OCI-LY1 (cell line): ENCODE measurements at regions not wholly inside any gene's neighbourhood (a gene's known extent, or its start where the extent isn't known, plus 50 kb on each side); places are given as distances from the start of the nearest gene placed in this dataset.
A peak's percentile ranks its signal among the peaks of the same experiment; 100 is the strongest.

Experiments
- H2AFZ ChIP-seq: fragments of 200-600 bp; sonication (generic), shearing (Covaris generic); 2 replicates; pipeline ENCODE4 v1.6.0; 2014; ENCODE audit warnings: antibody characterized with exemption, mild to moderate bottlenecking, low read length
- H3F3A ChIP-seq: fragments of 200-600 bp; sonication (generic), shearing (Covaris generic); 2 replicates; pipeline ENCODE4 v1.6.0; 2014; ENCODE audit warnings: mild to moderate bottlenecking, antibody characterized with exemption, low read length, moderate library complexity; ENCODE audit not compliant: insufficient read depth
- H3K27ac ChIP-seq: fragments of 200-600 bp; sonication (generic); 2 replicates; pipeline ENCODE4 v1.5.1; 2014; ENCODE audit warnings: low read length, mixed run types, mild to moderate bottlenecking, low read depth; ENCODE audit not compliant: poor library complexity, severe bottlenecking
- H3K27me3 ChIP-seq: fragments of 200-600 bp; sonication (generic); 2 replicates; pipeline ENCODE4 v1.6.0; 2014; ENCODE audit warnings: antibody characterized with exemption, mild to moderate bottlenecking, low read length, moderate library complexity; ENCODE audit not compliant: insufficient read depth
- H3K36me3 ChIP-seq: fragments of 200-600 bp; sonication (generic); 2 replicates; pipeline ENCODE4 v1.6.1; 2014; ENCODE audit warnings: mild to moderate bottlenecking, antibody characterized with exemption, low read length, moderate library complexity, mixed read lengths; ENCODE audit not compliant: insufficient read depth
- H3K4me1 ChIP-seq: fragments of 200-600 bp; sonication (generic); 2 replicates; pipeline ENCODE4 v1.5.1; 2014; ENCODE audit warnings: mild to moderate bottlenecking, low read length, moderate library complexity; ENCODE audit not compliant: insufficient read depth, severe bottlenecking
- H3K4me2 ChIP-seq: fragments of 200-600 bp; sonication (generic), shearing (Covaris generic); 2 replicates; pipeline ENCODE4 v1.6.1; 2014; ENCODE audit warnings: low read length
- H3K4me3 ChIP-seq: fragments of 200-600 bp; sonication (generic); 2 replicates; pipeline ENCODE4 v1.5.1; 2014; ENCODE audit warnings: low read length, low read depth, mild to moderate bottlenecking, mixed read lengths; ENCODE audit not compliant: poor library complexity, severe bottlenecking
- H3K79me2 ChIP-seq: fragments of 200-600 bp; shearing (Covaris generic); 2 replicates; pipeline ENCODE4 v1.6.1; 2016; ENCODE audit warnings: mixed run types, low read length, mixed read lengths; ENCODE audit not compliant: insufficient read depth
- H3K9ac ChIP-seq: fragments of 200-600 bp; sonication (generic), shearing (Covaris generic); 2 replicates; pipeline ENCODE4 v1.6.1; 2014; ENCODE audit warnings: mild to moderate bottlenecking, low read length, mixed read lengths
- H3K9me2 ChIP-seq: fragments of 200-600 bp; sonication (generic), shearing (Covaris generic); 2 replicates; pipeline ENCODE4 v1.6.1; 2014; ENCODE audit warnings: low read depth, mild to moderate bottlenecking, low read length, mixed read lengths
- H3K9me3 ChIP-seq: fragments of 200-600 bp; shearing (Covaris generic); 2 replicates; pipeline ENCODE4 v1.6.1; 2014; ENCODE audit warnings: low read length, mixed read lengths
- H4K20me1 ChIP-seq: fragments of 200-600 bp; sonication (generic), shearing (Covaris generic); 2 replicates; pipeline ENCODE4 v1.6.0; 2016; ENCODE audit warnings: mild to moderate bottlenecking, low read length; ENCODE audit not compliant: insufficient read depth
- EZH2 ChIP-seq: fragments of 200-600 bp; sonication (generic), shearing (Covaris generic); IDR thresholded peaks from 2 replicates; pipeline ENCODE4 v1.8.0; 2017; ENCODE audit warnings: borderline replicate concordance, mixed run types, mild to moderate bottlenecking, antibody characterized with exemption, low read length, moderate library complexity, mixed read lengths
- TF ChIP-seq, protein P1 (sequence below): fragments of 200-600 bp; sonication (generic), shearing (Covaris generic); IDR thresholded peaks from 2 replicates; pipeline ENCODE4 v1.5.1; 2017; ENCODE audit warnings: mild to moderate bottlenecking, antibody characterized with exemption, low read length, moderate library complexity, mixed read lengths

DNA sequence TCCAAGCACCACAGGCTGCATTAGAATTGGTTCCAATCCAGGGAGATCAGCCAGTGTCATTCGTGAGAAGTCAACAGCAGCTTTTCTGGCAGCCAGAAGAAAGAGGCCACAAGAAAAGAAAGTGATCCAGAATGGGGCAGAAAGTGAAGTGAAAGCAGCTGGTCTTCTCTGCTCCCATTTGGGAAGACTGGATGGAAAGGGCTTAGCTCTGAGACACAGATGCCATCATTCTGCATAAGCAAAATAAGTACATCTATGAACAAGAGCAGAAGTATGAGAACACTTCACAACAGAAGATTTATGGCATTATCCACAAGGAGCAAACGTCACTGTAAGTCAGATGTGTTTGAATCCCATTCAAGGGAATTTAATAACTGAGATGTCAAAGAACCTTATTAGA is 326.5 kb upstream of the ESRRG start:
- Histone ChIP-seq H3K4me3 (no peak overlapping the region), H4K20me1 (no peaks in the 10 kb centered on the region), H3K9me3 (no peaks in the 10 kb centered on the region), H2AFZ (no peak overlapping the region), H3K9ac (no peak overlapping the region), H3K9me2 (no peaks in the 10 kb centered on the region), H3K79me2 (no peaks in the 10 kb centered on the region), H3K4me2 (no peak overlapping the region), H3K27ac (no peak overlapping the region), H3K4me1 (no peaks in the 10 kb centered on the region), H3F3A (no peaks in the 10 kb centered on the region), H3K36me3 (no peaks in the 10 kb centered on the region), H3K27me3 (no peaks in the 10 kb centered on the region)
- TF ChIP-seq, protein P1, sequence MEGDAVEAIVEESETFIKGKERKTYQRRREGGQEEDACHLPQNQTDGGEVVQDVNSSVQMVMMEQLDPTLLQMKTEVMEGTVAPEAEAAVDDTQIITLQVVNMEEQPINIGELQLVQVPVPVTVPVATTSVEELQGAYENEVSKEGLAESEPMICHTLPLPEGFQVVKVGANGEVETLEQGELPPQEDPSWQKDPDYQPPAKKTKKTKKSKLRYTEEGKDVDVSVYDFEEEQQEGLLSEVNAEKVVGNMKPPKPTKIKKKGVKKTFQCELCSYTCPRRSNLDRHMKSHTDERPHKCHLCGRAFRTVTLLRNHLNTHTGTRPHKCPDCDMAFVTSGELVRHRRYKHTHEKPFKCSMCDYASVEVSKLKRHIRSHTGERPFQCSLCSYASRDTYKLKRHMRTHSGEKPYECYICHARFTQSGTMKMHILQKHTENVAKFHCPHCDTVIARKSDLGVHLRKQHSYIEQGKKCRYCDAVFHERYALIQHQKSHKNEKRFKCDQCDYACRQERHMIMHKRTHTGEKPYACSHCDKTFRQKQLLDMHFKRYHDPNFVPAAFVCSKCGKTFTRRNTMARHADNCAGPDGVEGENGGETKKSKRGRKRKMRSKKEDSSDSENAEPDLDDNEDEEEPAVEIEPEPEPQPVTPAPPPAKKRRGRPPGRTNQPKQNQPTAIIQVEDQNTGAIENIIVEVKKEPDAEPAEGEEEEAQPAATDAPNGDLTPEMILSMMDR, result no peak
- TF ChIP-seq EZH2, result no peak

DNA sequence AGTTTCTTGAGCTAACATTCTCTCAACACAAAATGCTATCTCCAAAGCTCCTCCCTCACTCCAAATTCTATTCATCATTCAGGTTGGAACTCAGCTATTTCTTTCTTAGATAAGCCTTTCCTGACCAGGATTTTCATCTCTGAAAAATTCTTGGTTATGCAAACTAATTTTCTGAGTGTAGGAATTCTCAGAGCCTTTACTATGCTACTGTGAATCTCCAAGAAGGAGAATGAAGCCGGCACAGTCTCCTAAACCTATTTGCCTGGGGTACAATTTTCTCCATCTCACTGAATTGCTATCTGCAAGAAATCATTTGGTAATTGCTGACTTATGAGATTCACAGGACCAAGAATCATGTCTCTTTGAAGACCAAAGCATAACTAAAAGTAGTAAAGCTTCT is 325.9 kb upstream of the ESRRG start:
- H3K36me3 ChIP-seq, result no peaks in the 10 kb centered on the region
- H3K79me2 ChIP-seq, result no peaks in the 10 kb centered on the region
- H3K4me1 ChIP-seq, result no peaks in the 10 kb centered on the region
- H3K9ac ChIP-seq, result no peak overlapping the region
- H3K9me3 ChIP-seq, result no peaks in the 10 kb centered on the region
- no peaks in the 10 kb centered on the region for H3F3A ChIP-seq
- H4K20me1 ChIP-seq, result no peaks in the 10 kb centered on the region
- no peak overlapping the region for H3K27ac ChIP-seq
- TF ChIP-seq, protein P1, result no peak
- no peak for TF ChIP-seq EZH2
- no peak overlapping the region for H2AFZ ChIP-seq
- H3K9me2 ChIP-seq, result no peaks in the 10 kb centered on the region
- no peak overlapping the region for H3K4me2 ChIP-seq
- no peak overlapping the region for H3K4me3 ChIP-seq
- H3K27me3 ChIP-seq, result no peaks in the 10 kb centered on the region

DNA sequence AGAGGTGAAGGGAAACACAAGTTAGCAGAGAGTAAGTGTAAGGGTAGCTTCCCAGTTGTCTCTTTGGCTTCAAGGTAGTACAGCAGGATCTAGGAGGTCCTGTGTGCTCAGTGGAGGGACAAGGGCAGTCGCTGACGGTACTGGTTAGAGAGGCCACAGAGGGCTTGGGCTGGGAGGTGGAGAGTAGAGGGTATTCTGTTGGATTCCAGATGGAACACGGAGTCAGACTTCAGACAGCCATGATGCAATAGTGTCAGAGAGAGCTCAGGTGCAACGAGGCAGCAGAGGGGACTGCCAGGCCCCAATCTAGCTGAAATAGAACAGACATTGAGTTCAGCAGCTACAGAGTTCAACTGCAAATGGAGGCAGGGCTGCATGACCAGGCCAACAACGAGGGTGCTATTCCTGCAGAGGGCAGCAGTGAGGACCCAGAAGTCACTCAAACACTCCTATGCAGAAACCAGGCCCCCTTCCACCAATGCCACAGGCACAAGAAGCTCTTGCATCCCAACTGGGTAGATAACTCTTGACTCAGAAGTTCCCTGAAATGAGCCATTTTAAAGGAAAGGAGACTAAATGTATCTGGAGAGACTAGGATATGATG is 325.0 kb upstream of the ESRRG start:
- Histone ChIP-seq H3K79me2 (no peaks in the 10 kb centered on the region), H3K4me1 (no peaks in the 10 kb centered on the region), H3K4me3 (no peak overlapping the region), H3K27me3 (no peaks in the 10 kb centered on the region), H3F3A (no peaks in the 10 kb centered on the region), H3K36me3 (no peaks in the 10 kb centered on the region), H2AFZ (no peak overlapping the region), H3K9me3 (no peaks in the 10 kb centered on the region), H3K9ac (no peak overlapping the region), H3K9me2 (no peaks in the 10 kb centered on the region), H3K4me2 (no peak overlapping the region), H3K27ac (no peak overlapping the region), H4K20me1 (no peaks in the 10 kb centered on the region)
- TF ChIP-seq EZH2, result no peak
- TF ChIP-seq, protein P1, result peak; percentile 43; the same call in 1 of the 2 replicates
